Uterus (tissue), 3 donors: ENCODE measurements at regions not wholly inside any gene's neighbourhood (a gene's known extent, or its start where the extent isn't known, plus 50 kb on each side); places are given as distances from the start of the nearest gene placed in this dataset.

Source experiments
- DNase-seq, 2 donors: peaks; one replicate each; pipeline ENCODE4 v3.0.0-alpha.2; 2019 to 2020
- H3K27ac ChIP-seq, 2 donors: fragments of 200-600 bp; sonication (generic); 1 replicate in 1 of 2; 2 replicates in 1 of 2; pipeline ENCODE4 v1.5.1; 2016 to 2018
- H3K27me3 ChIP-seq, 2 donors: fragments of 200-600 bp; sonication (generic); one replicate each; pipeline ENCODE4 v1.5.1; 2018 to 2019; ENCODE audit warnings: control low read depth in 1 of 2
- H3K36me3 ChIP-seq, 2 donors: fragments of 200-600 bp; sonication (generic); one replicate each; pipeline ENCODE4 v1.5.1; 2019; ENCODE audit warnings: control low read depth in 1 of 2
- H3K4me1 ChIP-seq, 2 donors: fragments of 200-600 bp; sonication (generic); one replicate each; pipeline ENCODE4 v1.5.1; 2018 to 2019; ENCODE audit warnings: control low read depth in 1 of 2
- H3K4me3 ChIP-seq, 2 donors: fragments of 200-600 bp; sonication (generic); 1 replicate in 1 of 2; 2 replicates in 1 of 2; pipeline ENCODE4 v1.5.1; 2018 to 2019; ENCODE audit warnings: mild to moderate bottlenecking in 1 of 2
- H3K9me3 ChIP-seq, 2 donors: fragments of 200-600 bp; sonication (generic); one replicate each; pipeline ENCODE4 v1.5.1; 2019; ENCODE audit warnings: control low read depth in 1 of 2
- CTCF ChIP-seq, 4 experiments: fragments of 200-600 bp in 2 of 4; fragments of 450-650 bp in 2 of 4; sonication (generic) in 2 of 4; IDR thresholded peaks; one replicate each; pipeline ENCODE4 v1.5.1; 2016 to 2019; ENCODE audit warnings: antibody characterized with exemption in 4 of 4, mild to moderate bottlenecking in 2 of 4, moderate library complexity in 1 of 4
- POLR2A ChIP-seq, 2 donors: fragments of 450-650 bp; IDR thresholded peaks; one replicate each; pipeline ENCODE4 v1.6.1; 2016; ENCODE audit warnings: antibody characterized with exemption in 2 of 2, mild to moderate bottlenecking in 1 of 2, moderate library complexity in 1 of 2
- intact Hi-C: fragments of 100-400 bp; cut with DNase I; formaldehyde crosslinking; loops from one replicate; pipeline ENCODE4 v1.15.1; 2023; ENCODE audit warnings: low total_unique reads
- donor health status: DM: yes; HTN: yes; CAD: no.

- H3K4me3 ChIP-seq: no peak overlapping the region
- H3K9me3 ChIP-seq: no peaks in the 10 kb centered on the region
- intact Hi-C loops: no loop called here
- no peak for DNase-seq
- H3K27ac ChIP-seq: no peak overlapping the region
- no peak for TF ChIP-seq CTCF (IDR thresholded peaks at IDR 0.05)
- TF ChIP-seq POLR2A (IDR thresholded peaks at IDR 0.05): no peak
- no peaks in the 10 kb centered on the region for H3K4me1 ChIP-seq
- H3K27me3 ChIP-seq: no peaks in the 10 kb centered on the region
- no peaks in the 10 kb centered on the region for H3K36me3 ChIP-seq
Measured at GRCh38 chr9:117528225-117528624, 113.4 kb upstream of the ASTN2 start.

- H3K9me3 ChIP-seq: no peaks in the 10 kb centered on the region
- TF ChIP-seq CTCF (IDR thresholded peaks at IDR 0.05): no peak
- no peak for TF ChIP-seq POLR2A (IDR thresholded peaks at IDR 0.05)
- DNase-seq: no peak
- no peaks in the 10 kb centered on the region for H3K4me1 ChIP-seq
- no peaks in the 10 kb centered on the region for H3K36me3 ChIP-seq
- H3K27ac ChIP-seq: no peak overlapping the region
- no peaks in the 10 kb centered on the region for H3K27me3 ChIP-seq
- intact Hi-C loops: no loop called here
- no peak overlapping the region for H3K4me3 ChIP-seq
Measured at GRCh38 chr9:117526674-117527073, 111.8 kb upstream of the ASTN2 start.

- TF ChIP-seq POLR2A (IDR thresholded peaks at IDR 0.05) (no peak), CTCF (IDR thresholded peaks at IDR 0.05) (no peak)
- Histone ChIP-seq H3K27ac (no peak overlapping the region), H3K4me3 (no peak overlapping the region), H3K4me1 (no peaks in the 10 kb centered on the region), H3K27me3 (no peaks in the 10 kb centered on the region), H3K36me3 (no peaks in the 10 kb centered on the region), H3K9me3 (no peaks in the 10 kb centered on the region)
- no peak for DNase-seq
- intact Hi-C loops: no loop called here
Measured at GRCh38 chr9:117523531-117524153, 108.8 kb upstream of the ASTN2 start.

- Histone ChIP-seq H3K27me3 (no peaks in the 10 kb centered on the region), H3K36me3 (no peaks in the 10 kb centered on the region), H3K9me3 (no peaks in the 10 kb centered on the region), H3K27ac (no peak overlapping the region), H3K4me1 (no peaks in the 10 kb centered on the region), H3K4me3 (no peak overlapping the region)
- intact Hi-C loops: no loop called here
- TF ChIP-seq POLR2A (IDR thresholded peaks at IDR 0.05) (no peak), CTCF (IDR thresholded peaks at IDR 0.05) (no peak)
- no peak for DNase-seq
Measured at GRCh38 chr9:117521293-117521692, 106.4 kb upstream of the ASTN2 start.

GRCh38 chr9:117516676-117517632 is 102.1 kb upstream of the ASTN2 start:
- H3K27me3 ChIP-seq: no peaks in the 10 kb centered on the region
- H3K4me3 ChIP-seq: no peak overlapping the region
- H3K9me3 ChIP-seq: no peaks in the 10 kb centered on the region
- H3K4me1 ChIP-seq: no peaks in the 10 kb centered on the region
- DNase-seq: no peak
- H3K27ac ChIP-seq: no peak overlapping the region
- H3K36me3 ChIP-seq: no peaks in the 10 kb centered on the region
- TF ChIP-seq POLR2A (IDR thresholded peaks at IDR 0.05) (no peak), CTCF (IDR thresholded peaks at IDR 0.05) (no peak)
- intact Hi-C loops: no loop called here
